GM19324 (cell line): ENCODE measurements at regions not wholly inside any gene's neighbourhood (a gene's known extent, or its start where the extent isn't known, plus 50 kb on each side); places are given as distances from the start of the nearest gene placed in this dataset.
"Not testable (repeated sequence)": the region's sequence is repeated elsewhere in the genome, so short reads cannot be mapped to it uniquely, and the experiment has no call there.

ENCODE experiments used
- ATAC-seq: cut with Tn5 transposase; IDR thresholded peaks from one replicate; pipeline ENCODE4 v1.9.1; 2021; ENCODE audit warnings: mild to moderate bottlenecking, moderate library complexity; ENCODE audit not compliant: unreplicated experiment, low FRiP score

DNA sequence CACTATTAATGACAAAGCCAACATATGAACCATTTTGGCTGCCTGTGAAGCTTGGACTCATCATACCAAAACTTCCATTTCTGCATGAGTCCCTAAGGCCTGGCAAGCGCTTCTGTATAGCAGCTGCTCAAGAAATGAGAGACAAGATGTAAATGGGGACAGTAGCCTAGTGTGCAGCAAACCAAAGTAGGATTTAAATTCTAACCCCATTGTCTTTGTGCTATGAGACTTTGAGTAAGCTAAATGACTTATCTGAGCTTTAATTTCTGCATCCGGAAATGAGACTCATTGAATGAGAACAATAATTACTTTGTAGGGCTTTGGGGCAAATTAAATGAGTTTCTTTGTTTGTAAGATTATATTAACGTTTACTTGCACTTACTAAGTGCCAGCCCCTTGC, 536.4 kb upstream of the CDH7 start:
- ATAC-seq: no peak

DNA sequence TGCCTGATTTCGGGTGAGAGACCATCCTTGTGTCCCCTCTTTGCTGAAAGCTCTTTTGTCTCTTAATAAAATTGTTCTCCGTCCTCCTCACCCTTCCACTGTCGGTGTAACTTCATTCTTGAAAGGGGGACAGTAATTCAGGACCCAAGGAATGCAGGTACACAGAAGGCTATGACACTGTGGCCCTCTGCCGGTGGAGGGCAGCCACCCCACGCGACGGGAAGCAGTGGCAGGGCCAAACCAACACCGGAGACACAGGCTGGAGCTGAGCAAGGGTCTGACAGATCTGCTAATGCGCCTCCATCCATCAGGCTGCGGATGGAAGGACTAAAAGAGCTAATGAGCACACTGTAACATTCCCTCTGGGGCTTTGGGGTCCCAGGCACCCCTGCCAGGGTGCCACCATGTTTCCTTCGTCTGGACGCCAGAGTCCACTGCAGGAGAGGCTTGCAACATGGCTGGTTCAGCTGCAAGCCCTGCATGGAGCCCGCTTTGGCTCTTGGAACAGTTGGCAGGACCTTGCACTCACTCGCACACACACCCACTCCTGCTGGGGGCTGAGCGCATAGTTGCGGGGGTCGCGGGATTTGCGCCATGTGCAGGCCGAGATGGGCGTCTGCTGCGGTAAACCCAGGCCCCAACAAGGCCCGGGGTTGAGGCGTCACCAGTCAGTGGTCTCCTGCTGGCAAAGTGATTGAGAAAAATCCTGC, 544.1 kb upstream of the CDH7 start:
- ATAC-seq: no peak

- ATAC-seq: no peak
These were observed 548.7 kb upstream of the CDH7 start for GRCh38 chr18:65202091-65202490.

DNA sequence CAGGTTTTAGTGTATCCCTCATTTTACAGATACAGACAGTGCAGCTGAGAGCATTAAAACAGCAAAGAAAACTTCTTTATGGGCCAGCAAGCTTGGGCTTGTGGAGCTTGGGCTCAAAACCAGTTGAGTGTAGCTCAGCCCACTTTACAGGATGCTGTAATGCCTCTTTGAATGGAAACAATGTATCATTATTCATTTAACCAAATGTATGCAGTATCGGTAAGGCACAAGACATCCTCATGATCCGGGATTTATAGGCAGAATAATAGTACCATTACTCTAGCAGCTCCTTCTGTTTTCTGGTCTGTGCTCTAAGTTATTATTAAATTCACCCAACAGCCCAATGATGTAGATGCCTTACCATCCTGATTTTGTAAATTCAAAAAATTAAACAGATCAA, 575.1 kb upstream of the CDH7 start:
- no peak for ATAC-seq

DNA sequence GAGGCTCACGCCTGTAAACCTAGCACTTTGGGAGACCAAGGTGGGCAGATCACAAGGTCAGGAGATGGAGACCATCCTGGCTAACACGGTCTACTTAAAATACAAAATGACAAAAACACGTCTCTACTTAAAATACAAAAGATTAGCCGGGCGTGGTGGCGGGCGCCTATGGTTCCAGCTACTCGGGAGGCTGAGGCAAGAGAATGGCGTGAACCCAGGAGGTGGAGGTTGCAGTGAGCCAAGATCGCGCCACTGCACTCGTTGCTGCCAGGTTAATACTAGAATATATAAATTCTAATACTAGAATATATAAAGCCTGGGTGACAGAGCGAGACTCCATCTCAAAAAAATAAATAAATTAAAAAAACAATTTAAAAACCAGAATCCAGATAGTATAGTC, 588.7 kb upstream of the CDH7 start:
- ATAC-seq: not testable (repeated sequence)

DNA sequence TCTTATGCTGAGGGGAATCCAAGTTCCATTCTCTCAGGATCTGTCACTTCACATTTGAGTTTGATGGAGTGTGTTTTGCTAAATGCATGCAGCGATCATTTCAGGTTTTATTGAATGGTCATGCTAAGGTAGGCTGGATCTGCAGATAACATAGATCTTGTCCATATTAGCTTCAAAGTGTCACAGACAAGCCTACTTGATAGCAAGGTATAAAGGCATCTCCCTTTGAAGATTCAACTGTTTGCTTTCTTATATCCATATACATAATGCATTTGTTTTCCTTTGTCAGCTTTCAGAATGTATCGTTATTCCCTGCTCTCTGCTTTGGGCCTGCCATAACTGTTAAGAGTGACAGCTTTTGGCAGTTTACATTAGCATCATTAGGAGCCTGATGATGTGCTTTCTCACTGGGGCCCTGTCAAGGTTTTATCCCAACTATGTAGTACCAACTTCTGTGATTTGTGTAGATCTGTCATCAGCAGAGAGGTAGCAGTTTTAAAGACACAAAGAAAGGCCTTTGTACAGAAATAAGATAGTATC, 604.3 kb upstream of the CDH7 start:
- ATAC-seq: no peak

DNA sequence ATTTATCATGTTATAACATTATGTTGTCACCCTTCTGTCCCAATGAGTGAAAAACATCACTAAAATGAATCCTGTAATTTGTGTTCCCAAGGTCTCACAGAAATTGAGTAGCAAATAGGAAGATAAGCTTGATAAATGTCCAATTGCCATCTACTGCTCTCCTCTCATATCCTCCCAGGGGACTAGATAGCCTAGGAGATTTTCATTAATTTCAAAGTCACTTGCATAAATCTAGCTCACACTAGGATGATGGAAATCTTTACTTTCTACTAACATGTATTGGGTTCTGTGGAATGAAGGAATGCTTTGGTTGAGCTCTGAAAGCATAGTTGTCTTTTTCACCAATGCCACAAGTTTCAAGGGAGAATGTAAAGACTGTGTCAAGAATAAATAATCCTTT, 605.5 kb upstream of the CDH7 start:
- no peak for ATAC-seq

GRCh38 chr18:65133610-65134009, 617.2 kb upstream of the CDH7 start:
- ATAC-seq: no peak

DNA sequence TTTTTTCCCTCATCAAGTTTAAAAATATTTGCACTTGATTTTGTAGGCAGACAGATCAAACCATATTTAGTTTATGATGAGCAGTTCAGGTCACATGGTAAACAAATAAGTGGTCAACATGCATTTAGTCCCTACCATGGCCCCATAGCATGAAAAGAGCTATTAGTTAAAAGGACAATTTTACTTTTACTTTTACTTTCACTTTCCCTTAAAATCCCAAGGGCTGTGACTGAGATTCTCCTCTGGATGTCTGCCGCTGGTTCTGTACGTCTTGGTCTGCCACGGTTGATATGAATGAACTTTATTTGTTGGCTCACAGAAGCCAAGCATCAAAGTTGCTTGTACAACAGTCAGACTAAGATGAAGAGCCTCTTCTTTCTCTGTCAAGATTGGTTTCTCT, 626.2 kb upstream of the CDH7 start:
- ATAC-seq: no peak

GRCh38 chr18:65103864-65104263, 646.9 kb upstream of the CDH7 start:
- ATAC-seq: no peak

DNA sequence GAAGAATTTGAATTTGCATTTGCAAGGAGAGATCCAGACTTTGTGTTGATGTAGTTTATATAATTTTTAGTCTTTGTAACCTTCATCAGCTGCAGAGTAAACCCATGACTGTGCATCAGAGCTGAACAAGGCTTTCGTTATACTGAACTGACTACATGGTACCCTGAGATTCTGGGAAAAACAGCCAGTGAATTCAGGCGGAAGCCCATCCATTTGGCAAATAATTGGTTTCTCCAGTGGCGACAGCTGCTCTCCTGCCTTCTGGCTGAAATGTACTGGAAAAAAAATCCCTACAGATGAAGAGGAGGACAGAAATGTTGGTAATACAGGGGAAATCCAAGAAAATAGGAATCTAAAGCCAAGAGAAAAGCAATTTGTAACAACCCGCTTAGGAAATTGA, 657.5 kb upstream of the CDH7 start:
- no peak for ATAC-seq

DNA sequence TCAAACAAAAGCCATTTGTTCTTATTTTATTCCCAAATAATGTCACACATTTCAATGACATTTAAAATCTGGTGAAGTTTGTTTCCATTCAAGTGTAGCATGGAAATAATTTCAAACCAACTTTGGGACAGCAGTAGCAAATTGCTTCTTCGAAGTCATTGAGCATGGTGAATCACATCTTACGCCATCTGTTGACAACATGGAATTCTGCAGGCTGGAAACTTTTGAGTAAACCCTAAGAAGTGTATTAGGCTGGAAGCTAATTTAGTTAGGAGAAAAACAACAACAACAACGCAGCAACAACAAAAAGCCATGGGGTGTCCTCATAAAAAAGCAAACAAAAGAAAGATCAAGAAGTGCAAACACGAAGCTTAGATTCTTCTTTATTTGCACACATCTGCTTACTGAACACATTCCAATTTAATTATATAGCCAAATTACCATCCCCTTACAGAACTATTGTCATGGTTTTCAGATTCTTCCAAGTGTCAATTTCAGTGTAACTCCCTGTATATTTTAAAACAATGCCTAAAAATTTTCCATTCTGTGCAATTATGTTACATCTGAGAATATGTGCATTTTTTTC, 659.0 kb upstream of the CDH7 start:
- no peak for ATAC-seq

GRCh38 chr18:65082907-65083306, 667.9 kb upstream of the CDH7 start:
- ATAC-seq: no peak

- ATAC-seq: no peak
These were observed 669.0 kb upstream of the CDH7 start for GRCh38 chr18:65081786-65082185.

DNA sequence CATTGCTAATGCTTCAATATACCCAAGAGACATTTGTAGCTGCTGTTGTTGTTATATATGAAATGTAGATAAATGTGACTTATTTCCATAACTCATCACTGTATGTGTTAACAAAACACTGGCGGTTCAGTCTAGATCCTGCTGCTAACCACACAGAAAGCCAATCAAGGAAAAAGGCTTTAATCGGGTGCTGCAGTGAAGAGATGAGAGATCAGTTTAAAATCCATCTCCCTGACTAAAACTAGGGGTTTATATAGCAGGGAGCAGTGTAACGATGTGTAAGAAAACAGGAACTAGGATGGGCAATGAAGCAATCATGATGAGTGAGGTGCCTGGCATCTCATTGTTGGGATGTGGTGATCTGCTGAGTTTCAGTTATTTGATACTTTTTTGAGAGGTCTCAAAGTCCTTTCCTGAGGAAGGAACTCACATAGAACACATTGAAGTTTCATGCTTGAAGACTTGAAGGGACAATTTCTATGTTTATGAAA, 677.7 kb upstream of the CDH7 start:
- ATAC-seq: no peak

GRCh38 chr18:65057439-65058083, 693.3 kb upstream of the CDH7 start:
- ATAC-seq: no peak

DNA sequence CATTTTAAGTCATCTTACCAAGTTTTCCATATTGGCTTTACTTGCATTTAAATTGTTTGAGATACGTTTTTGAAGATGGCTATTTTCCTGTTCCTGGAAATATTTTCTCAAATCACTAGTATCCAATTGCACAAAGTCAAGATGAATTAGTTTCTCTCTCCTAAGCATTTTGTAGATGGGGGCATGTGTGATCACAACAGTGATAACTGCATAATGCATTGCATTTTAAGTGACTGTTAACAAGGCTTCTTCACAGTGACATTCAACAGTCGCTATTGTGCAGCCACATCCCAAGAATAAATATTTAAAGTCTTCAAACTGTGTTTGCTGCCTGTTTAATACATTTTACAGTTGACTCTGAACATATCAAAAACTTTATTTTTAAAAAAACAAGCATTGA, 694.2 kb upstream of the CDH7 start:
- no peak for ATAC-seq

DNA sequence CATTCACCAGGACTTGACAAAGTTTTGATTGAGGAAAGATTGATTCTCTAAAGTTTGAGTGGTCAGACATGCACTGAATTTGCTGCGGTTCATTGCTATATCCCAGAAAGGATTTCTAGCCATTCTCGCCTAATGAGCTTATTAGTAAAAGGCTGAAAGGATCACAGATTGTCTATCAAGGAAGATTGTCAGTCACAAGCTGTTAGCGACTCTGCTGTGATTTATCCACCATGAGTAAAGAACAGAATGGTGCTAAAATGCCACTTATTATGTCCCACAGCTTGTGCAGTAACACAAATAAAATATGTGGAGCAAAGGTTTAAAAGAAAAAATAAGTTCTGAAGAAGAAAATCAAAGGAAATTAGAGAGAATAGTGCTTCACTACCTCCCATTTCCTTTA, 701.2 kb upstream of the CDH7 start:
- ATAC-seq: no peak

DNA sequence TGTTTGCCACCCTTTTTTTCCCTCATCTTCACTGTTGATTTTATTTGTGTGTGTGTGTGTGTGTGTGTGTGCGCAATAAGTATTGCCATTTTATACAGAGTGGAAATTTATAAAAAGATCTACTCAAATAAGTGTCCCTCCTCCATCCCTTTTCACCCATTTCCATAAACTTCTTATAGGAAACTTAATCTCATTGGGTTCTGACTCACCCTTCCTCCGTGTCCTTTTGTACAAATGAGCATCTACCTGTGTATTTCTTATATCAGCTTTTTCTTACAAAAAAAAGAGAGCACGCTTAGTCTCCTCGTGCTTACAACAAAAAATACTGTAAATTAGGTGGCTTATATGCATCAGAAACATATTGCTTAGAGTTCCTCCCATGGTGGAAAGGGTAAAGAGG, 711.2 kb upstream of the CDH7 start:
- no peak for ATAC-seq

DNA sequence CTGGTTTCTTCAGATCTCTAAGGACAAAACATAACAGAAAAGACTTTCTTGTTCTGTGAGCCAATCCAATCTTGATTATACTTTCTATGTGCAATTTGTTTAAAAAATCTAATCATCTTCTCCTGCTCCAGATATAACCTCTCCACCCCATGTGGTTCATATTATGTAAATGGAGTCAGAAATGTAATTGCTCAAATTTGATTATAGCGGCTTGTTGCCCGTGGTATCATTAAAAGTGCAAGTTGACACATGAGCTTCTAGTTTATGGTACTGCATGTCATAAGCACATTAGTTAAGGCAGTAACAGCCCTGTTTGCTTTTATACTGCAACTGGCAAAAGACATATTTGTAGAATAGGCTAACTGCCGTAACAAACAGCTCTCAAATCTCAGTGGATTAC, 715.1 kb upstream of the CDH7 start:
- no peak for ATAC-seq

GRCh38 chr18:65025756-65026155, 725.1 kb upstream of the CDH7 start:
- ATAC-seq: no peak

DNA sequence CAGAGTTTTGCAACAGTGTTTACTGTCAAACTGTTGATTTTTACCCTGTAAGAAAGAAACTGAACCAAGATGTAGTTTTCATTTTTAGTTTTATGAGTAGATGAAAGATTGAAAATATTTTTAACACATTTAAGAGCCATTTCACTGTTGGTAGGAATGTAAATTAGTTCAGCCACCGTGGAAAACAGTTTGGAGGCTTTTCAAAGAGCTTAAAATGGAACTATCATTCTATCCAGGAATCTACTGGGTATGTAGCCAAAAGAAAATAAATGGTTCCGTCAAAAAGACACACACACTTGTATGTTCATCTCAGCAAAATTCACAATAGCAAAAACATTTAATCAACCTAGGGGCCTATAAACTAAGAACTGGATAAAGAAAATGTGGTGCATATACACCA, 729.8 kb upstream of the CDH7 start:
- ATAC-seq: no peak
